ENCODE measurements at regions not wholly inside any gene's neighbourhood (a gene's known extent, or its start where the extent isn't known, plus 50 kb on each side); places are given as distances from the start of the nearest gene placed in this dataset.

- no peak for TF ChIP-seq REST (IDR thresholded peaks at IDR 0.05; ENCODE audit: unreplicated experiment)
- TF ChIP-seq, protein P1, sequence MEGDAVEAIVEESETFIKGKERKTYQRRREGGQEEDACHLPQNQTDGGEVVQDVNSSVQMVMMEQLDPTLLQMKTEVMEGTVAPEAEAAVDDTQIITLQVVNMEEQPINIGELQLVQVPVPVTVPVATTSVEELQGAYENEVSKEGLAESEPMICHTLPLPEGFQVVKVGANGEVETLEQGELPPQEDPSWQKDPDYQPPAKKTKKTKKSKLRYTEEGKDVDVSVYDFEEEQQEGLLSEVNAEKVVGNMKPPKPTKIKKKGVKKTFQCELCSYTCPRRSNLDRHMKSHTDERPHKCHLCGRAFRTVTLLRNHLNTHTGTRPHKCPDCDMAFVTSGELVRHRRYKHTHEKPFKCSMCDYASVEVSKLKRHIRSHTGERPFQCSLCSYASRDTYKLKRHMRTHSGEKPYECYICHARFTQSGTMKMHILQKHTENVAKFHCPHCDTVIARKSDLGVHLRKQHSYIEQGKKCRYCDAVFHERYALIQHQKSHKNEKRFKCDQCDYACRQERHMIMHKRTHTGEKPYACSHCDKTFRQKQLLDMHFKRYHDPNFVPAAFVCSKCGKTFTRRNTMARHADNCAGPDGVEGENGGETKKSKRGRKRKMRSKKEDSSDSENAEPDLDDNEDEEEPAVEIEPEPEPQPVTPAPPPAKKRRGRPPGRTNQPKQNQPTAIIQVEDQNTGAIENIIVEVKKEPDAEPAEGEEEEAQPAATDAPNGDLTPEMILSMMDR (conservative IDR thresholded peaks at IDR 0.05; ENCODE audit: low read depth in 2 of 2) = no peak
Observed at GRCh38 chr6:17204533-17204932, 76.6 kb upstream of the RBM24 start (continued).

DNA sequence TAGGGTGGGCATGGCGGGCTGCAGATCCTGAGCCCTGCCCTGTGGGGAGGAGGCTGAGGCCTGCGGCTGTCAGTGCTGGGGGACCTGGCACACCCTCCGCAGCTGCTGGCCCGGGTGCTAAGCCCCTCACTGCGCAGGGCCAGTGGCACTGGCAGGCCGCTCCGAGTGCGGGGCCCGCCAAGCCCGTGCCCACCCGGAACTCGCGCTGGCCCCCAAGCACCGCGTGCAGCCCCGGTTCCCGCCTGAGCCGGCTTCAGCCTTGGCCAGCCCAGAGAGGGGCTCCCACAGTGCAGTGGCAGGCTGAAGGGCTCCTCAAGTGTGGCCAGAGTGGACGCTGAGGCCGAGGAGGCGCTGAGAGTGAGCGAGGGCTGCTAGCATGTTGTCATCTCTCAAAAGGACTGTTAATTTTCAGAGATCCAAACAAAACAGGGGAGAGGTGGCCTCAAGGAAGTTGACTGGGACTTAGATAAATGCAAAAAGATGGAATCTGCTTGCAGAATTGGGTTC lies 74.5 kb upstream of the RBM24 start:
- Histone ChIP-seq H2AFZ (no peak overlapping the region), H3F3A (replicated peaks; ENCODE audit: low read depth) (no peaks in the 10 kb centered on the region), H3K4me3 (no peak overlapping the region), H4K20me1 (replicated peaks; ENCODE audit: insufficient read depth) (no peaks in the 10 kb centered on the region), H3K36me3 (ENCODE audit: insufficient read depth) (no peaks in the 10 kb centered on the region), H3K79me2 (replicated peaks; ENCODE audit: insufficient read depth) (no peaks in the 10 kb centered on the region), H3K9me2 (ENCODE audit: insufficient read depth) (peaks cover 1% of the 10 kb centered on the region; the same call in 1 of the 2 replicates), H3K4me1 (ENCODE audit: insufficient read depth) (no peaks in the 10 kb centered on the region), H3K27me3 (ENCODE audit: insufficient read depth) (no peaks in the 10 kb centered on the region), H3K27ac (ENCODE audit: low read depth) (no peak overlapping the region), H3K4me2 (no peak overlapping the region)
- TF ChIP-seq ZNF331 (CRISPR knock-in tag; IDR thresholded peaks at IDR 0.05; ENCODE audit: low read depth) (no peak), STAT1 (IDR thresholded peaks at IDR 0.05; ENCODE audit: unreplicated experiment) (no peak), EZH2 (IDR thresholded peaks at IDR 0.05; ENCODE audit: low read depth, unreplicated experiment) (no peak), NANOG (IDR thresholded peaks at IDR 0.05; ENCODE audit: borderline replicate concordance) (no peak), EZH2phosphoT487 (IDR thresholded peaks at IDR 0.05; ENCODE audit: unreplicated experiment) (no peak)
- TF ChIP-seq, protein P1 (conservative IDR thresholded peaks at IDR 0.05; ENCODE audit: low read depth in 2 of 2) = no peak
- TF ChIP-seq, protein P2, sequence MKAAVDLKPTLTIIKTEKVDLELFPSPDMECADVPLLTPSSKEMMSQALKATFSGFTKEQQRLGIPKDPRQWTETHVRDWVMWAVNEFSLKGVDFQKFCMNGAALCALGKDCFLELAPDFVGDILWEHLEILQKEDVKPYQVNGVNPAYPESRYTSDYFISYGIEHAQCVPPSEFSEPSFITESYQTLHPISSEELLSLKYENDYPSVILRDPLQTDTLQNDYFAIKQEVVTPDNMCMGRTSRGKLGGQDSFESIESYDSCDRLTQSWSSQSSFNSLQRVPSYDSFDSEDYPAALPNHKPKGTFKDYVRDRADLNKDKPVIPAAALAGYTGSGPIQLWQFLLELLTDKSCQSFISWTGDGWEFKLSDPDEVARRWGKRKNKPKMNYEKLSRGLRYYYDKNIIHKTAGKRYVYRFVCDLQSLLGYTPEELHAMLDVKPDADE (IDR thresholded peaks at IDR 0.05) = no peak
- Mint-ChIP-seq H3K4me1 (peaks cover 3% of the 10 kb centered on the region; the same call in 2 of the 3 replicates), H3K9me3 (peaks cover 39% of the 10 kb centered on the region), H3K27ac (no peak overlapping the region), H3K27me3 (ENCODE audit: insufficient read depth, low read depth, poor library complexity) (peaks cover 2% of the 10 kb centered on the region), H3K36me3 (ENCODE audit: low read depth) (peaks cover 32% of the 10 kb centered on the region), H3K4me3 (no peak overlapping the region)
- DNase-seq (ENCODE audit: low spot score) (no peak), ATAC-seq (no peak)
